ENCODE measurements at regions not wholly inside any gene's neighbourhood (a gene's known extent, or its start where the extent isn't known, plus 50 kb on each side); places are given as distances from the start of the nearest gene placed in this dataset.
"Not testable (repeated sequence)": the region's sequence is repeated elsewhere in the genome, so short reads cannot be mapped to it uniquely, and the experiment has no call there.

GRCh38 chr17:34030601-34031000 lies 224.5 kb upstream of the CCL2 start:
- not testable (repeated sequence) for TF ChIP-seq POLR2A, CTCF (IDR thresholded peaks at IDR 0.05)

All from heart left ventricle (tissue), 13 donors.